Frontal cortex (tissue), 4 donors: ENCODE measurements at regions not wholly inside any gene's neighbourhood (a gene's known extent, or its start where the extent isn't known, plus 50 kb on each side); places are given as distances from the start of the nearest gene placed in this dataset. TPM values are rescaled to one million over a fixed set of nuclear protein-coding genes. Genes with fewer than 3 reads are reported as not detected.

Experiments
- DNase-seq, 2 donors: peaks; one replicate each; pipeline ENCODE4 v3.0.0; 2012; ENCODE audit warnings: low spot score in 2 of 2
- FAIRE-seq: peaks from 2 replicates; lab custom pipeline; 2012; peaks lifted over from hg19 to GRCh38; lab: Jason Lieb, UNC
- small RNA-seq: library from RNA; depleted of rRNA; stranded (forward); fragments of <200 nt; gene quantifications from one replicate; pipeline ENCODE3, GENCODE V24; 2014
- donor health status: control.
- donor health status: control.
- donor health status: control.

DNA sequence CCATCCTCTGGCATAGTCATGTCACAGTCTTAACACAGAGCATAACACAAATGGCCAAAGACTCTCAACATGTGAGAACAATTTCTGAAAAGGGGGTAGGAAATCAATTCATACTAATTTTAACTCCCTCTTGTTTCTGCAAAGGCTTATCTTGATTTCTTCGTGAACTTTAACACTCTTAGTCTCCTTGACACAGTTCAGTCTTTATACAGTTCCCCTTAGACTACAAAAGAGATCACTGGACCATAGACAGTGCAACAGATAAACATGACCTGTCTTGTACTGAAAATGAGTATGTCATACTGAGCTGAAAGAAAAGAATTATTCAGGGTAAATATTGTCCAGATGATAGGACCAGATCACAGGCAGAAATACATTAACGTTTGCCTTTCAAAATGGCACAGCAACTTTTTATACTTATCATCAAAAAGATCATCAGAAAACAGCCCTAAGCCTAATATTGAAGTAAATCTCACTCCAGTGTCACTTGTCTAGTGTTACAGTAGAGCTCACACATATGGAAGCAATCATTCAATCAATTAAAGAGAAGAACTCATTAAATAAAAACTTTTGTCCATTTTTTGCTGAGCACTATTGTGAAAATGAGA is 56.4 kb upstream of the VRK2 start:
- no peak for DNase-seq
- no peak for FAIRE-seq

Small RNAs in the stretch of these regions (small RNA-seq; reads per million reads assigned to genes)
- gene PPIAP63 (not detected), gene RF00592 (not detected)
